Neural progenitor cell (in vitro differentiated cells): ENCODE measurements at regions not wholly inside any gene's neighbourhood (a gene's known extent, or its start where the extent isn't known, plus 50 kb on each side); places are given as distances from the start of the nearest gene placed in this dataset.
"Not testable (repeated sequence)": the region's sequence is repeated elsewhere in the genome, so short reads cannot be mapped to it uniquely, and the experiment has no call there.

Source experiments
- DNase-seq: peaks from one replicate; pipeline ENCODE4 v3.0.0-alpha.2; 2016; ENCODE audit warnings: low spot score
- H2AFZ ChIP-seq: fragments of 200-600 bp; sonication (generic); replicated peaks from 2 replicates; pipeline ENCODE4 v1.6.1; 2016; ENCODE audit warnings: antibody characterized with exemption
- H3F3A ChIP-seq: fragments of 200-600 bp; sonication (generic); 2 replicates; pipeline ENCODE4 v1.6.1; 2016; ENCODE audit warnings: antibody characterized with exemption, low read depth
- H3K27ac ChIP-seq: fragments of 200-600 bp; sonication (generic); 2 replicates; pipeline ENCODE4 v1.5.1; 2016; ENCODE audit warnings: mild to moderate bottlenecking
- H3K27me3 ChIP-seq: fragments of 200-600 bp; sonication (generic); 2 replicates; pipeline ENCODE4 v1.6.1; 2016; ENCODE audit warnings: mild to moderate bottlenecking, moderate library complexity
- H3K36me3 ChIP-seq: fragments of 200-600 bp; sonication (generic); 2 replicates; pipeline ENCODE4 v1.5.1; 2016
- H3K4me1 ChIP-seq: fragments of 200-600 bp; sonication (generic); 2 replicates; pipeline ENCODE4 v1.6.1; 2016; ENCODE audit warnings: mixed run types
- H3K4me2 ChIP-seq: fragments of 200-600 bp; sonication (generic); 2 replicates; pipeline ENCODE4 v1.6.1; 2016
- H3K4me3 ChIP-seq: fragments of 200-600 bp; sonication (generic); 2 replicates; pipeline ENCODE4 v1.5.1; 2016
- H3K79me2 ChIP-seq: fragments of 200-600 bp; sonication (generic); 2 replicates; pipeline ENCODE4 v1.6.1; 2016; ENCODE audit warnings: low read depth
- H3K9ac ChIP-seq: fragments of 200-600 bp; sonication (generic); 2 replicates; pipeline ENCODE4 v1.6.1; 2016
- H3K9me3 ChIP-seq: fragments of 200-600 bp; sonication (generic); 2 replicates; pipeline ENCODE4 v1.5.1; 2016; ENCODE audit warnings: low read depth
- H4K20me1 ChIP-seq: fragments of 200-600 bp; sonication (generic); 2 replicates; pipeline ENCODE4 v1.6.1; 2016; ENCODE audit warnings: low read depth
- H3K27ac Mint-ChIP-seq: 3 replicates; pipeline ENCODE4 v1.8.0; 2021; ENCODE audit warnings: mixed read lengths
- H3K27me3 Mint-ChIP-seq: 2 replicates; pipeline ENCODE4 v1.8.0; 2022; ENCODE audit warnings: low read depth, mild to moderate bottlenecking, inconsistent platforms, moderate library complexity, mixed read lengths; ENCODE audit not compliant: insufficient read depth
- H3K36me3 Mint-ChIP-seq: 3 replicates; pipeline ENCODE4 v1.8.0; 2021; ENCODE audit warnings: mixed read lengths
- H3K4me1 Mint-ChIP-seq: 3 replicates; pipeline ENCODE4 v1.8.0; 2021; ENCODE audit warnings: mixed read lengths
- H3K4me3 Mint-ChIP-seq: 3 replicates; pipeline ENCODE4 v1.8.0; 2021; ENCODE audit warnings: mild to moderate bottlenecking, moderate library complexity, mixed read lengths
- H3K9me3 Mint-ChIP-seq: 3 replicates; pipeline ENCODE4 v1.8.0; 2020; ENCODE audit warnings: mixed read lengths
- EZH2 ChIP-seq: fragments of 200-600 bp; sonication (generic); IDR thresholded peaks from 2 replicates; pipeline ENCODE4 v1.6.1; 2017; ENCODE audit warnings: antibody characterized with exemption, mild to moderate bottlenecking, moderate library complexity
- EZH2phosphoT487 ChIP-seq: fragments of 200-600 bp; sonication (generic); IDR thresholded peaks from 2 replicates; pipeline ENCODE4 v1.6.1; 2017; ENCODE audit warnings: antibody characterized with exemption
- TF ChIP-seq, protein P1 (sequence below): fragments of 200-600 bp; sonication (generic); IDR thresholded peaks from 2 replicates; pipeline ENCODE4 v1.5.1; 2017; ENCODE audit warnings: antibody characterized with exemption, mild to moderate bottlenecking

DNA sequence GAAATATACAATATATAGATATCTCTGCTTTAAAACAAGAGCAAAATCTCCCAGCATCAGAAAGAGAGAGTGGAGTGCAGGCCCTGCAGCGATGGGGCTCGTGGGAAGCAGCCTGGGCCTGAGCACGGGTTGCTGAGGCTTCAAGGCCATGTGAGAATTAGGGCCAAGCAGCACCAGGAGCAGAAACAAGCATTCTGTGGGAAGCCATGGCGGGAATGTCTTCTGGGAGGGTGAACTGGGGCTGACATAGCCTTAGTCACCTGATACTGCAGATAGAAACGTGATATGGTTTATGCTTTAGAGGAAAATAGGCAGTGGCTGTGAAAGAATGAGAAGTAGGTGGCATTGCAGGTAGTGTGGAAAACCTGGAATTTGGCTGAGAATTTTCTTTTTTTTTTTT lies 472.3 kb downstream of the IRS2 start:
- no peaks in the 10 kb centered on the region for H3F3A ChIP-seq
- no peaks in the 10 kb centered on the region for H3K27me3 ChIP-seq
- no peak overlapping the region for H3K27ac ChIP-seq
- Mint-ChIP-seq H3K4me3 (no peak overlapping the region), H3K27ac (no peak overlapping the region), H3K27me3 (peaks cover 7% of the 10 kb centered on the region), H3K36me3 (no peaks in the 10 kb centered on the region), H3K4me1 (no peaks in the 10 kb centered on the region), H3K9me3 (peaks cover 13% of the 10 kb centered on the region)
- H2AFZ ChIP-seq, result no peak overlapping the region
- no peak overlapping the region for H3K9ac ChIP-seq
- TF ChIP-seq EZH2 (no peak), EZH2phosphoT487 (no peak)
- TF ChIP-seq, protein P1, sequence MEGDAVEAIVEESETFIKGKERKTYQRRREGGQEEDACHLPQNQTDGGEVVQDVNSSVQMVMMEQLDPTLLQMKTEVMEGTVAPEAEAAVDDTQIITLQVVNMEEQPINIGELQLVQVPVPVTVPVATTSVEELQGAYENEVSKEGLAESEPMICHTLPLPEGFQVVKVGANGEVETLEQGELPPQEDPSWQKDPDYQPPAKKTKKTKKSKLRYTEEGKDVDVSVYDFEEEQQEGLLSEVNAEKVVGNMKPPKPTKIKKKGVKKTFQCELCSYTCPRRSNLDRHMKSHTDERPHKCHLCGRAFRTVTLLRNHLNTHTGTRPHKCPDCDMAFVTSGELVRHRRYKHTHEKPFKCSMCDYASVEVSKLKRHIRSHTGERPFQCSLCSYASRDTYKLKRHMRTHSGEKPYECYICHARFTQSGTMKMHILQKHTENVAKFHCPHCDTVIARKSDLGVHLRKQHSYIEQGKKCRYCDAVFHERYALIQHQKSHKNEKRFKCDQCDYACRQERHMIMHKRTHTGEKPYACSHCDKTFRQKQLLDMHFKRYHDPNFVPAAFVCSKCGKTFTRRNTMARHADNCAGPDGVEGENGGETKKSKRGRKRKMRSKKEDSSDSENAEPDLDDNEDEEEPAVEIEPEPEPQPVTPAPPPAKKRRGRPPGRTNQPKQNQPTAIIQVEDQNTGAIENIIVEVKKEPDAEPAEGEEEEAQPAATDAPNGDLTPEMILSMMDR, result no peak
- no peak for DNase-seq
- no peaks in the 10 kb centered on the region for H3K9me3 ChIP-seq
- no peak overlapping the region for H3K4me3 ChIP-seq
- no peaks in the 10 kb centered on the region for H3K79me2 ChIP-seq
- H3K36me3 ChIP-seq, result no peaks in the 10 kb centered on the region
- H3K4me1 ChIP-seq, result no peaks in the 10 kb centered on the region
- no peaks in the 10 kb centered on the region for H4K20me1 ChIP-seq
- H3K4me2 ChIP-seq, result no peak overlapping the region

DNA sequence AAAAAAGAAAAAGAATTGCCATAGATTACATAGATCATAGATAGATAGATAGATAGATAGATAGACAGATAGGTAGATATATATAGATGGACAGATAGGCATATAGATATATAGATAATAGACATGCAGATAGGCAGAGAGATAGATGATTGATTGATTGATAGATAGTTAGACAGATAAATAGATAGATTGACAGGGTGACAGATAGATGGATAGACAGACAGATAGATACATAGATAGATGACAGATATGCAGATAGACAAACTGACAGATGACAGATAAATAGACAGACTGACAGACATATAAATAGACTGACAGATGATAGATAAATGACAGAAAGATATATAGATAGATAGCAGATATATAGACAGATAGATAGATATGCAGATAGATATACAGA lies 474.0 kb downstream of the IRS2 start:
- Histone ChIP-seq H3K4me3 (no peak overlapping the region), H3K9me3 (no peaks in the 10 kb centered on the region), H3F3A (no peaks in the 10 kb centered on the region), H2AFZ (no peak overlapping the region), H3K9ac (no peak overlapping the region), H3K4me2 (no peak overlapping the region), H3K27me3 (no peaks in the 10 kb centered on the region), H3K27ac (no peak overlapping the region), H3K79me2 (no peaks in the 10 kb centered on the region), H3K4me1 (no peaks in the 10 kb centered on the region), H3K36me3 (no peaks in the 10 kb centered on the region), H4K20me1 (no peaks in the 10 kb centered on the region)
- no peak overlapping the region for H3K4me3 Mint-ChIP-seq
- no peak overlapping the region for H3K27ac Mint-ChIP-seq
- H3K36me3 Mint-ChIP-seq, result no peaks in the 10 kb centered on the region
- no peak for DNase-seq
- TF ChIP-seq EZH2 (no peak), EZH2phosphoT487 (no peak)
- TF ChIP-seq, protein P1, result no peak
- peaks cover 7% of the 10 kb centered on the region for H3K9me3 Mint-ChIP-seq
- H3K27me3 Mint-ChIP-seq, result peaks cover 3% of the 10 kb centered on the region
- H3K4me1 Mint-ChIP-seq, result no peaks in the 10 kb centered on the region

DNA sequence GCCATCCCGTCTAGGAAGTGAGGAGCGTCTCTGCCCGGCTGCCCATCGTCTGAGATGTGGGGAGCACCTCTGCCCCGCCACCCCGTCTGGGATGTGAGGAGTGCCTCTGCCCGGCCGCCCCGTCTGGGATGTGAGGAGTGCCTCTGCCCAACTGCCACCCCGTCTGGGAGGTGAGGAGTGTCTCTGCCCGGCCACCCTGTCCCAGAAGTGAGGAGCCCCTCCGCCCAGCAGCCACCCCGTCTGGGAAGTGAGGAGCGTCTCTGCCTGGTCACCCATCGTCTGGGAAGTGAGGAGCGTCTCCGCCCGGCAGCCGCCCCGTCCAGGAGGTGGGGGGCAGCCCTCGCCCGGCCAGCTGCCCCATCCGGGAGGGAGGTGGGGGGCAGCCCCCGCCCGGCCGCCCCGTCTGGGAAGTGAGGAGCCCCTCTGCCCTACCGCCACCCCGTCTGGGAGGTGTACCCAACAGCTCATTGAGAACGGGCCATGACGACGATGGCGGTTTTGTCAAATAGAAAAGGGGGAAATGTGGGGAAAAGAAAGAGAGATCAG lies 474.9 kb downstream of the IRS2 start:
- not testable (repeated sequence) for H3K36me3 Mint-ChIP-seq, H3K4me3 ChIP-seq, H3K27ac ChIP-seq, H3K79me2 ChIP-seq, H3K36me3 ChIP-seq, H3K4me1 Mint-ChIP-seq, H3K9ac ChIP-seq, H2AFZ ChIP-seq, H3K9me3 ChIP-seq, H3K27ac Mint-ChIP-seq, H3K4me1 ChIP-seq, H3K4me3 Mint-ChIP-seq, H3K27me3 Mint-ChIP-seq, H3K9me3 Mint-ChIP-seq, H3F3A ChIP-seq, H3K4me2 ChIP-seq, DNase-seq, H4K20me1 ChIP-seq, H3K27me3 ChIP-seq

DNA sequence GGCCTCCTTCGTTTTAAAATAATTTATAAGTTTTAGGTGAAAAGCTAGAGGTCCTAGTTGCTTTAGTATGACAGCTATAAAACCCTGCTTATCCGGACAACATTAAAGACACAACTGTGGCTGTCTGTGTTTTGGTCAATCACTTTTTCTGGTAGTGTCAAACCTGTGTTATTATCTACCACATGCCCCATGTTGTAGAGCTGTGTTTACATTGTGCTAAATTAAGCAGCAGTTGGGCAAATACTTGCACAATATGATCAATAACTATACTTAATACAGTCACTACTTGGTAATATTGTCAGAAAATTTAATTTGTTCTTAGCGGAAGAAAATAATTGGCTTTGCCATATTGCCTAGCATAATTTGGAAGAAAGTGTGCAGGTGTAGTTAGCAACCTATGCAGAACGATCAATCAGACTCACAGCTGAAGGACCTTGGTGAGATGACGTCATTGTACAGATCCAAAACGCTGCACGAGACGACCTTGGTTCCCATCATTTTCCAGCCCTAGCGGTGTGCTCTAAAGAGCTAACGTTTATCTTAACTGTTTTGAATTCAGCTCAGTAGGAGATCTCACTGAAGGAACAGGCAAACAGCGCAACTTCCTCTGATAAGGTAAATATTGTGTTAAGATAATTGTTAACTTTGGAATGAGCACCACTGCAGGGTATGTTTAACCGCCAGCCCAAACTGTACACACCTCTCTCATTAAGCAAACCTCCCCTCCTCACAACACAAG lies 476.6 kb downstream of the IRS2 start:
- H3K27ac Mint-ChIP-seq, result no peak overlapping the region
- no peak overlapping the region for H3K4me3 Mint-ChIP-seq
- H3K27ac ChIP-seq, result no peak overlapping the region

More for the DNA sequence above, 476.6 kb downstream of the IRS2 start:
- Histone ChIP-seq H2AFZ (no peak overlapping the region), H3K36me3 (no peaks in the 10 kb centered on the region), H3K79me2 (no peaks in the 10 kb centered on the region), H3F3A (no peaks in the 10 kb centered on the region), H3K4me2 (no peak overlapping the region), H4K20me1 (no peaks in the 10 kb centered on the region), H3K27me3 (no peaks in the 10 kb centered on the region), H3K9ac (no peak overlapping the region), H3K4me1 (no peaks in the 10 kb centered on the region), H3K4me3 (no peak overlapping the region), H3K9me3 (no peaks in the 10 kb centered on the region)
- H3K9me3 Mint-ChIP-seq, result peaks cover 2% of the 10 kb centered on the region
- peaks cover 3% of the 10 kb centered on the region for H3K27me3 Mint-ChIP-seq
- no peak for TF ChIP-seq EZH2
- TF ChIP-seq, protein P1, result no peak
- TF ChIP-seq EZH2phosphoT487, result no peak
- no peaks in the 10 kb centered on the region for H3K36me3 Mint-ChIP-seq
- H3K4me1 Mint-ChIP-seq, result no peaks in the 10 kb centered on the region
- no peak for DNase-seq
